GM12878 (cell line): ENCODE measurements at regions not wholly inside any gene's neighbourhood (a gene's known extent, or its start where the extent isn't known, plus 50 kb on each side); places are given as distances from the start of the nearest gene placed in this dataset.

Experiments used
- ATAC-seq: fragments of 200-7000 bp; cut with Tn5 transposase; 3 replicates; pipeline ENCODE4 v1.9.1; 2020; ENCODE audit warnings: mild to moderate bottlenecking, moderate library complexity
- BruUV-seq: library from RNA; stranded (reverse); fragments of 400-500 nt; replicated peaks from 2 replicates; lab custom pipeline; 2021; lab: Mats Ljungman, UMichigan
- CTCF ChIA-PET: fragments of 300-600 bp; sonication (Branson Sonifier 250); formaldehyde crosslinking; extraction: SDS; loops from one replicate; lab custom pipeline; 2021; ENCODE audit warnings: inconsistent platforms; lab: Yijun Ruan, JAX
- POLR2A ChIA-PET: fragments of 350-600 bp; formaldehyde crosslinking; extraction: SDS; loops from one replicate; lab custom pipeline; 2021; ENCODE audit warnings: inconsistent platforms; lab: Charles Lee
- RAD21 ChIA-PET: fragments of 300-600 bp; sonication (Branson Sonifier 250); formaldehyde crosslinking; loops from one replicate; lab custom pipeline; 2023; ENCODE audit warnings: antibody characterized with exemption; ENCODE audit not compliant: unreplicated experiment; lab: Charles Lee
- SMC1A ChIA-PET: fragments of 300-600 bp; sonication (Branson Sonifier 250); formaldehyde crosslinking; loops from one replicate; lab custom pipeline; 2023; ENCODE audit not compliant: unreplicated experiment, uncharacterized antibody; lab: Charles Lee
- DNase-seq: peaks from one replicate; pipeline ENCODE4 v3.0.0-alpha.2; 2011; ENCODE audit warnings: low read depth, low spot score
- FAIRE-seq: peaks from 3 replicates; lab custom pipeline; 2011; peaks lifted over from hg19 to GRCh38; lab: Jason Lieb, UNC
- H2AFZ ChIP-seq: 2 replicates; pipeline ENCODE4 v1.6.0; 2011; ENCODE audit warnings: low read depth, low read length, control low read depth; ENCODE audit not compliant: control insufficient read depth
- H3K27ac ChIP-seq: 2 replicates; pipeline ENCODE4 v1.5.1; 2011; ENCODE audit warnings: control low read depth; ENCODE audit not compliant: control insufficient read depth, insufficient read depth
- H3K27me3 ChIP-seq, 2 experiments: replicated peaks in 1 of 2; 2 replicates each; pipeline versions ENCODE4 v1.6.0 to v1.6.1; 2011; ENCODE audit warnings: low read length in 1 of 2; ENCODE audit not compliant: control insufficient read depth in 2 of 2, insufficient read depth in 2 of 2
- H3K36me3 ChIP-seq, 2 experiments: 2 replicates each; pipeline ENCODE4 v1.5.1; 2011; ENCODE audit warnings: low read length in 1 of 2; ENCODE audit not compliant: control insufficient read depth in 2 of 2, insufficient read depth in 2 of 2
- H3K4me1 ChIP-seq: 2 replicates; pipeline ENCODE4 v1.6.1; 2011; ENCODE audit warnings: mild to moderate bottlenecking, low read length, moderate library complexity, mixed read lengths; ENCODE audit not compliant: control insufficient read depth, insufficient read depth
- H3K4me2 ChIP-seq: 2 replicates; pipeline ENCODE4 v1.6.0; 2011; ENCODE audit warnings: control low read depth; ENCODE audit not compliant: control insufficient read depth, insufficient read depth
- H3K4me3 ChIP-seq: fragments of 200-600 bp; sonication (generic); 2 replicates; pipeline ENCODE4 v1.5.1; 2016
- H3K79me2 ChIP-seq: 2 replicates; pipeline ENCODE4 v1.6.0; 2011; ENCODE audit warnings: low read length; ENCODE audit not compliant: control insufficient read depth, insufficient read depth
- H3K9ac ChIP-seq: 2 replicates; pipeline ENCODE4 v1.8.0; 2011; ENCODE audit warnings: low read length, control low read depth, mixed read lengths; ENCODE audit not compliant: control insufficient read depth, insufficient read depth
- H3K9me3 ChIP-seq: replicated peaks from 3 replicates; pipeline ENCODE4 v1.5.1; 2011; ENCODE audit warnings: mild to moderate bottlenecking, low read length; ENCODE audit not compliant: control insufficient read depth, insufficient read depth
- H4K20me1 ChIP-seq: 2 replicates; pipeline ENCODE4 v1.6.0; 2011; ENCODE audit not compliant: control insufficient read depth, insufficient read depth
- ASH2L ChIP-seq: fragments of 300-600, 200-600 bp; sonication (generic); IDR thresholded peaks from 2 replicates; pipeline ENCODE4 v1.6.1; 2017; ENCODE audit warnings: low read depth, mild to moderate bottlenecking, borderline replicate concordance
- BRCA1 ChIP-seq: IDR thresholded peaks from 2 replicates; pipeline ENCODE4 v1.6.1; 2011; ENCODE audit warnings: low read depth, low read length, improper control_type of control experiment
- CEBPZ ChIP-seq: fragments of 150-350 bp; IDR thresholded peaks from 2 replicates; pipeline ENCODE4 v1.6.1; 2016; ENCODE audit warnings: low read depth, low read length
- E4F1 ChIP-seq: fragments of 450-650 bp; IDR thresholded peaks from 2 replicates; pipeline ENCODE4 v1.6.1; 2018; ENCODE audit warnings: borderline replicate concordance, mild to moderate bottlenecking; ENCODE audit not compliant: partially characterized antibody
- HDAC6 ChIP-seq: fragments of 200-600 bp; sonication (generic); IDR thresholded peaks from one replicate; pipeline ENCODE4 v1.8.0; 2017; ENCODE audit warnings: antibody characterized with exemption; ENCODE audit not compliant: unreplicated experiment
- MYC ChIP-seq: IDR thresholded peaks from 2 replicates; pipeline ENCODE4 v1.6.1; 2011; ENCODE audit warnings: mild to moderate bottlenecking, low read length, moderate library complexity, inconsistent platforms; ENCODE audit not compliant: insufficient read depth, insufficient replicate concordance, insufficient read length, severe bottlenecking
- NFIC ChIP-seq: IDR thresholded peaks from 2 replicates; pipeline ENCODE4 v1.6.1; 2012; ENCODE audit warnings: low read depth, mild to moderate bottlenecking, inconsistent platforms, low read length, moderate library complexity
- SMAD5 ChIP-seq: IDR thresholded peaks from 2 replicates; pipeline ENCODE4 v1.6.1; 2016; ENCODE audit warnings: antibody characterized with exemption, low read depth
- ZNF24 ChIP-seq: fragments of 450-650 bp; IDR thresholded peaks from 2 replicates; pipeline ENCODE4 v1.6.1; 2017; ENCODE audit warnings: antibody characterized with exemption, mild to moderate bottlenecking
- whole genome bisulfite sequencing: methylation state at CpG from one replicate; pipeline ENCODE4 v1.1.6; 2016; ENCODE audit warnings: low lambda C conversion rate; ENCODE audit not compliant: insufficient replicate concordance, insufficient coverage; ENCODE audit errors: missing lambda C conversion rate; 5-methylcytosine and 5-hydroxymethylcytosine counted together
- in situ Hi-C: fragments of 300-500 bp; cut with MboI; formaldehyde crosslinking; loops from 9 replicates; pipeline ENCODE4 v1.14.3; 2018; ENCODE audit warnings: mixed read lengths
- intact Hi-C: fragments of 100-400 bp; cut with micrococcal nuclease; formaldehyde crosslinking; loops from one replicate; pipeline ENCODE4 v1.14.2; 2022; ENCODE audit not compliant: unreplicated experiment
- TF ChIP-seq, protein P1 (sequence below): IDR thresholded peaks from 2 replicates; pipeline ENCODE4 v1.6.1; 2012; ENCODE audit warnings: low read depth, low read length, improper control_type of control experiment

DNA sequence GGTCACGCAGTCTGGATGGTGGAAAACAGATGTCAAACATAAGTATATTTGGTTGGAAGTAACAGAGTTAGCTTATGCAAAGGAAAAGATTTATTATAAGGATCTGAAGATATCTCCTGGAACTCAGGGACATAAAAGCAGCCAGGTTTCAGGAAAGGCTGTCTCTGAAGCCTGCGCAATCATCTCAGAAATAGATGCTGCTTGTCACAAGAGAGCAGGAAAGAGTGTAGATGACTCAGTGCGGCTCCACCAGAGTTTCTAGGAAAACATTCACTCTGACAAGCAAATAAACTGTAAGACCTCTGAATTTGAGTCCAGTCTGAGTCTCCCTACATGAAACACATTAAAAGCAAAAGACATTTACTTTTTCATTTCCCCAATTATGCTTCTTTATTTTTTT is 220.4 kb upstream of the HTR2A start:
- POLR2A ChIA-PET: no interaction called here
- H3K4me1 ChIP-seq: no peaks in the 10 kb centered on the region
- no peak overlapping the region for H3K27ac ChIP-seq
- intact Hi-C loops: no loop called here
- RAD21 ChIA-PET: no interaction called here
- H3K9me3 ChIP-seq: no peaks in the 10 kb centered on the region
- no peaks in the 10 kb centered on the region for H4K20me1 ChIP-seq
- no peak overlapping the region for H3K4me3 ChIP-seq
- TF ChIP-seq MYC (no peak), SMAD5 (no peak), ASH2L (no peak), HDAC6 (no peak)
- TF ChIP-seq, protein P1, sequence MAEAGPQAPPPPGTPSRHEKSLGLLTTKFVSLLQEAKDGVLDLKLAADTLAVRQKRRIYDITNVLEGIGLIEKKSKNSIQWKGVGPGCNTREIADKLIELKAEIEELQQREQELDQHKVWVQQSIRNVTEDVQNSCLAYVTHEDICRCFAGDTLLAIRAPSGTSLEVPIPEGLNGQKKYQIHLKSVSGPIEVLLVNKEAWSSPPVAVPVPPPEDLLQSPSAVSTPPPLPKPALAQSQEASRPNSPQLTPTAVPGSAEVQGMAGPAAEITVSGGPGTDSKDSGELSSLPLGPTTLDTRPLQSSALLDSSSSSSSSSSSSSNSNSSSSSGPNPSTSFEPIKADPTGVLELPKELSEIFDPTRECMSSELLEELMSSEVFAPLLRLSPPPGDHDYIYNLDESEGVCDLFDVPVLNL: no peak
- WGBS: 78% methylated on average over 3 of the region's 3 CpGs
- H3K79me2 ChIP-seq: no peaks in the 10 kb centered on the region
- DNase-seq (no peak), FAIRE-seq (no peak), ATAC-seq (no peak)
- H3K4me2 ChIP-seq: no peak overlapping the region
- SMC1A ChIA-PET: no interaction called here
- CTCF ChIA-PET: no interaction called here
- no peak overlapping the region for H3K9ac ChIP-seq
- H3K36me3 ChIP-seq: no peaks in the 10 kb centered on the region
- H3K27me3 ChIP-seq: no peaks in the 10 kb centered on the region
- BruUV-seq: no TSS peak
- H2AFZ ChIP-seq: no peak overlapping the region
- in situ Hi-C loops: no loop called here

GRCh38 chr13:47114030-47114429 is 217.2 kb upstream of the HTR2A start:
- no peak for FAIRE-seq
- TF ChIP-seq BRCA1: no peak
- TF ChIP-seq E4F1: no peak
- TF ChIP-seq ZNF24: no peak
- TF ChIP-seq CEBPZ: no peak
- no peak for TF ChIP-seq NFIC

More at GRCh38 chr13:47114030-47114429, 217.2 kb upstream of the HTR2A start:
- Histone ChIP-seq H3K27ac (no peak overlapping the region), H2AFZ (no peak overlapping the region), H3K4me1 (no peaks in the 10 kb centered on the region), H3K4me2 (no peak overlapping the region), H3K9me3 (no peaks in the 10 kb centered on the region; the same call in 2 of the 3 replicates), H4K20me1 (no peaks in the 10 kb centered on the region), H3K79me2 (no peaks in the 10 kb centered on the region), H3K9ac (no peak overlapping the region), H3K36me3 (no peaks in the 10 kb centered on the region), H3K27me3 (no peaks in the 10 kb centered on the region), H3K4me3 (no peak overlapping the region)
- in situ Hi-C loops: no loop called here
- ChIA-PET RAD21 (no interaction called here), POLR2A (no interaction called here), SMC1A (no interaction called here), CTCF (no interaction called here)
- 38% methylated on average over 1 of the region's 1 CpG for WGBS
- no peak for ATAC-seq
- BruUV-seq: no TSS peak
- DNase-seq: no peak
- intact Hi-C loops: no loop called here
